HEK293 (cell line): ENCODE measurements at regions not wholly inside any gene's neighbourhood (a gene's known extent, or its start where the extent isn't known, plus 50 kb on each side); places are given as distances from the start of the nearest gene placed in this dataset.

Source experiments
- KLF7 ChIP-seq: fragments of 450-650 bp; formaldehyde crosslinking; IDR thresholded peaks from 2 replicates; pipeline ENCODE4 v1.5.1; 2016; ENCODE audit warnings: missing biosample characterization, missing genetic modification characterization, borderline replicate concordance
- ZBTB21 ChIP-seq: fragments of 450-650 bp; formaldehyde crosslinking; IDR thresholded peaks from 2 replicates; pipeline ENCODE4 v1.5.1; 2017; ENCODE audit warnings: missing biosample characterization, missing genetic modification characterization
- ZNF223 ChIP-seq: fragments of 450-650 bp; formaldehyde crosslinking; IDR thresholded peaks from 2 replicates; pipeline ENCODE4 v1.5.1; 2016; ENCODE audit warnings: missing biosample characterization, missing genetic modification characterization
- ZNF24 ChIP-seq: fragments of 450-650 bp; formaldehyde crosslinking; IDR thresholded peaks from 2 replicates; pipeline ENCODE4 v1.5.1; 2016; ENCODE audit warnings: missing biosample characterization, missing genetic modification characterization
- ZNF530 ChIP-seq: fragments of 450-650 bp; formaldehyde crosslinking; IDR thresholded peaks from 2 replicates; pipeline ENCODE4 v1.5.1; 2016; ENCODE audit warnings: low read depth, missing biosample characterization, missing genetic modification characterization
- ZNF670 ChIP-seq: fragments of 450-650 bp; formaldehyde crosslinking; IDR thresholded peaks from 2 replicates; pipeline ENCODE4 v1.5.1; 2016; ENCODE audit warnings: missing biosample characterization, missing genetic modification characterization, low read depth
- ZNF747 ChIP-seq: fragments of 450-650 bp; formaldehyde crosslinking; IDR thresholded peaks from 2 replicates; pipeline ENCODE4 v1.5.1; 2016; ENCODE audit warnings: missing biosample characterization, missing genetic modification characterization
- TF ChIP-seq, protein P1 (sequence below): fragments of 450-650 bp; formaldehyde crosslinking; IDR thresholded peaks from 2 replicates; pipeline ENCODE4 v1.5.1; 2016; ENCODE audit warnings: missing biosample characterization, missing genetic modification characterization
- TF ChIP-seq, protein P2 (sequence below): fragments of 450-650 bp; formaldehyde crosslinking; conservative IDR thresholded peaks from 2 replicates; pipeline ENCODE4 v1.5.1; 2016; ENCODE audit warnings: low read depth, missing biosample characterization, missing genetic modification characterization
- TF ChIP-seq, protein P3 (sequence below): fragments of 450-650 bp; formaldehyde crosslinking; IDR thresholded peaks from 2 replicates; pipeline ENCODE4 v1.5.1; 2016; ENCODE audit warnings: missing biosample characterization, missing genetic modification characterization

DNA sequence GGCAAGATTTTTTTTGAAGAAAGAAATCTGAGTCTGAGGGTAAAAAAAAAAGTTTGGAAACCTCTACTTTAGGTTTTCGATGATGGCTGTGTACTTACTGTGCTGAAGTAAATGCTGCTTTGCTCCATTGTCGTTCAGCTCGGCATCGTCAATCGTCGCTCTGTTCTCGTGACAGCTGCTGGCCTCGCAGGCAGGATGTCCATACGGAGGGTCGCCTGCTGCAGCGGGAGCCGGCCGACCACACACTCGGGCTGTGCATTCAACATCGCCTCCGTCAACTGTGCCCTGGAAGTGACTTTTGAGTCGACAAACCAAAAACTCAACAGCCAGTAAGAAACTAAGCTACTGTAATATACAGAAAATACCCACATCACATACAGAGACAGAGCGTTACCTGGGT is 53.1 kb upstream of the SMOC2 start:
- no peak for TF ChIP-seq ZBTB21 (tag by site-specific recombination)
- TF ChIP-seq, protein P1, sequence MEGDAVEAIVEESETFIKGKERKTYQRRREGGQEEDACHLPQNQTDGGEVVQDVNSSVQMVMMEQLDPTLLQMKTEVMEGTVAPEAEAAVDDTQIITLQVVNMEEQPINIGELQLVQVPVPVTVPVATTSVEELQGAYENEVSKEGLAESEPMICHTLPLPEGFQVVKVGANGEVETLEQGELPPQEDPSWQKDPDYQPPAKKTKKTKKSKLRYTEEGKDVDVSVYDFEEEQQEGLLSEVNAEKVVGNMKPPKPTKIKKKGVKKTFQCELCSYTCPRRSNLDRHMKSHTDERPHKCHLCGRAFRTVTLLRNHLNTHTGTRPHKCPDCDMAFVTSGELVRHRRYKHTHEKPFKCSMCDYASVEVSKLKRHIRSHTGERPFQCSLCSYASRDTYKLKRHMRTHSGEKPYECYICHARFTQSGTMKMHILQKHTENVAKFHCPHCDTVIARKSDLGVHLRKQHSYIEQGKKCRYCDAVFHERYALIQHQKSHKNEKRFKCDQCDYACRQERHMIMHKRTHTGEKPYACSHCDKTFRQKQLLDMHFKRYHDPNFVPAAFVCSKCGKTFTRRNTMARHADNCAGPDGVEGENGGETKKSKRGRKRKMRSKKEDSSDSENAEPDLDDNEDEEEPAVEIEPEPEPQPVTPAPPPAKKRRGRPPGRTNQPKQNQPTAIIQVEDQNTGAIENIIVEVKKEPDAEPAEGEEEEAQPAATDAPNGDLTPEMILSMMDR (tag by site-specific recombination) = no peak
- no peak for TF ChIP-seq ZNF24 (tag by site-specific recombination)
- TF ChIP-seq, protein P2, sequence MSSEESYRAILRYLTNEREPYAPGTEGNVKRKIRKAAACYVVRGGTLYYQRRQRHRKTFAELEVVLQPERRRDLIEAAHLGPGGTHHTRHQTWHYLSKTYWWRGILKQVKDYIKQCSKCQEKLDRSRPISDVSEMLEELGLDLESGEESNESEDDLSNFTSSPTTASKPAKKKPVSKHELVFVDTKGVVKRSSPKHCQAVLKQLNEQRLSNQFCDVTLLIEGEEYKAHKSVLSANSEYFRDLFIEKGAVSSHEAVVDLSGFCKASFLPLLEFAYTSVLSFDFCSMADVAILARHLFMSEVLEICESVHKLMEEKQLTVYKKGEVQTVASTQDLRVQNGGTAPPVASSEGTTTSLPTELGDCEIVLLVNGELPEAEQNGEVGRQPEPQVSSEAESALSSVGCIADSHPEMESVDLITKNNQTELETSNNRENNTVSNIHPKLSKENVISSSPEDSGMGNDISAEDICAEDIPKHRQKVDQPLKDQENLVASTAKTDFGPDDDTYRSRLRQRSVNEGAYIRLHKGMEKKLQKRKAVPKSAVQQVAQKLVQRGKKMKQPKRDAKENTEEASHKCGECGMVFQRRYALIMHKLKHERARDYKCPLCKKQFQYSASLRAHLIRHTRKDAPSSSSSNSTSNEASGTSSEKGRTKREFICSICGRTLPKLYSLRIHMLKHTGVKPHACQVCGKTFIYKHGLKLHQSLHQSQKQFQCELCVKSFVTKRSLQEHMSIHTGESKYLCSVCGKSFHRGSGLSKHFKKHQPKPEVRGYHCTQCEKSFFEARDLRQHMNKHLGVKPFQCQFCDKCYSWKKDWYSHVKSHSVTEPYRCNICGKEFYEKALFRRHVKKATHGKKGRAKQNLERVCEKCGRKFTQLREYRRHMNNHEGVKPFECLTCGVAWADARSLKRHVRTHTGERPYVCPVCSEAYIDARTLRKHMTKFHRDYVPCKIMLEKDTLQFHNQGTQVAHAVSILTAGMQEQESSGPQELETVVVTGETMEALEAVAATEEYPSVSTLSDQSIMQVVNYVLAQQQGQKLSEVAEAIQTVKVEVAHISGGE (tag by site-specific recombination) = no peak
- no peak for TF ChIP-seq KLF7
- TF ChIP-seq ZNF530 (tag by site-specific recombination) = no peak
- no peak for TF ChIP-seq ZNF747 (tag by site-specific recombination)
- TF ChIP-seq, protein P3, sequence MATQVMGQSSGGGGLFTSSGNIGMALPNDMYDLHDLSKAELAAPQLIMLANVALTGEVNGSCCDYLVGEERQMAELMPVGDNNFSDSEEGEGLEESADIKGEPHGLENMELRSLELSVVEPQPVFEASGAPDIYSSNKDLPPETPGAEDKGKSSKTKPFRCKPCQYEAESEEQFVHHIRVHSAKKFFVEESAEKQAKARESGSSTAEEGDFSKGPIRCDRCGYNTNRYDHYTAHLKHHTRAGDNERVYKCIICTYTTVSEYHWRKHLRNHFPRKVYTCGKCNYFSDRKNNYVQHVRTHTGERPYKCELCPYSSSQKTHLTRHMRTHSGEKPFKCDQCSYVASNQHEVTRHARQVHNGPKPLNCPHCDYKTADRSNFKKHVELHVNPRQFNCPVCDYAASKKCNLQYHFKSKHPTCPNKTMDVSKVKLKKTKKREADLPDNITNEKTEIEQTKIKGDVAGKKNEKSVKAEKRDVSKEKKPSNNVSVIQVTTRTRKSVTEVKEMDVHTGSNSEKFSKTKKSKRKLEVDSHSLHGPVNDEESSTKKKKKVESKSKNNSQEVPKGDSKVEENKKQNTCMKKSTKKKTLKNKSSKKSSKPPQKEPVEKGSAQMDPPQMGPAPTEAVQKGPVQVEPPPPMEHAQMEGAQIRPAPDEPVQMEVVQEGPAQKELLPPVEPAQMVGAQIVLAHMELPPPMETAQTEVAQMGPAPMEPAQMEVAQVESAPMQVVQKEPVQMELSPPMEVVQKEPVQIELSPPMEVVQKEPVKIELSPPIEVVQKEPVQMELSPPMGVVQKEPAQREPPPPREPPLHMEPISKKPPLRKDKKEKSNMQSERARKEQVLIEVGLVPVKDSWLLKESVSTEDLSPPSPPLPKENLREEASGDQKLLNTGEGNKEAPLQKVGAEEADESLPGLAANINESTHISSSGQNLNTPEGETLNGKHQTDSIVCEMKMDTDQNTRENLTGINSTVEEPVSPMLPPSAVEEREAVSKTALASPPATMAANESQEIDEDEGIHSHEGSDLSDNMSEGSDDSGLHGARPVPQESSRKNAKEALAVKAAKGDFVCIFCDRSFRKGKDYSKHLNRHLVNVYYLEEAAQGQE (tag by site-specific recombination) = no peak
- TF ChIP-seq ZNF223 (tag by site-specific recombination) = no peak
- TF ChIP-seq ZNF670 (tag by site-specific recombination) = no peak
